ENCODE measurements at regions not wholly inside any gene's neighbourhood (a gene's known extent, or its start where the extent isn't known, plus 50 kb on each side); places are given as distances from the start of the nearest gene placed in this dataset.

DNA sequence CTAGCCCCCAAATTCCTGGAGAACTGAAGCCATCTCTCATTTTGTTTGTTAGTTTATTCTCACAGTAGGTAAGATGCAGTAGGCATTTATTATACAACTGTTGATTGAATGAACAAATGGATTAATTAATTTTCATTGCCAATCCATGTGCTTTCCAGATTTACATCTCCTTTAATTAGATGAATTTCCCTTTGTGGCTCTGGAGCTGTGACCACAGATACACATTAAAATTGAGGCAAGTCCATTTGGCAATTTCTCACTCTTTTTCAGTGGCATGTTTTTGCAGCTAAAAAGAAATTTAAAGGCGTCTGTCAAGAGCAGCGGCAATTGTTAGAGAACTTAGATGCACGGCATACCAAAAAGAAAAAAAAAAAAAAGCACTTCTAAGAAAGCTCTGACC is 635.4 kb upstream of the SOX9 start:
- no peak for TF ChIP-seq POLR2AphosphoS5 (IDR thresholded peaks at IDR 0.05; ENCODE audit: low read depth, low read length)
- TF ChIP-seq POLR2A (IDR thresholded peaks at IDR 0.05; ENCODE audit: low read depth, low read length), result no peak
- TF ChIP-seq TAF1 (IDR thresholded peaks at IDR 0.05; ENCODE audit: low read depth, low read length), result no peak
- no peak for TF ChIP-seq SPI1 (IDR thresholded peaks at IDR 0.05; ENCODE audit: low read depth, low read length)
